HUDEP-2 (cell line): ENCODE measurements at regions not wholly inside any gene's neighbourhood (a gene's known extent, or its start where the extent isn't known, plus 50 kb on each side); places are given as distances from the start of the nearest gene placed in this dataset.
"Not testable (repeated sequence)": the region's sequence is repeated elsewhere in the genome, so short reads cannot be mapped to it uniquely, and the experiment has no call there.

Experiments
- DNase-seq, 76 experiments: peaks; one replicate each; lab custom pipeline; 2025; ENCODE audit not compliant: unreplicated experiment in 76 of 76; lab: John Stamatoyannopoulos, UW

- no peak for DNase-seq
Observed at GRCh38 chr22:34526681-34527080, 539.3 kb upstream of the ISX start.

- no peak for DNase-seq
Observed at GRCh38 chr22:34534101-34534500, 531.9 kb upstream of the ISX start.

- DNase-seq, result no peak
Observed at GRCh38 chr22:34567367-34567766, 498.6 kb upstream of the ISX start.

- DNase-seq, result no peak
Observed at GRCh38 chr22:34570408-34570807, 495.6 kb upstream of the ISX start.

GRCh38 chr22:34579519-34579918 lies 486.4 kb upstream of the ISX start:
- no peak for DNase-seq

- DNase-seq, result no peak
Observed at GRCh38 chr22:34587357-34588356, 478.3 kb upstream of the ISX start.

- no peak for DNase-seq
Observed at GRCh38 chr22:34588871-34589545, 476.9 kb upstream of the ISX start.

GRCh38 chr22:34592123-34592740 lies 473.7 kb upstream of the ISX start:
- DNase-seq, result no peak

- DNase-seq, result no peak
Observed at GRCh38 chr22:34599567-34599966, 466.4 kb upstream of the ISX start.

GRCh38 chr22:34604312-34604711 lies 461.6 kb upstream of the ISX start:
- no peak for DNase-seq

- no peak for DNase-seq
Observed at GRCh38 chr22:34608106-34608505, 457.9 kb upstream of the ISX start.

GRCh38 chr22:34608540-34609115 lies 457.3 kb upstream of the ISX start:
- no peak for DNase-seq

- DNase-seq, result no peak
Observed at GRCh38 chr22:34609646-34610045, 456.3 kb upstream of the ISX start.

GRCh38 chr22:34620161-34620560 lies 445.8 kb upstream of the ISX start:
- DNase-seq, result no peak

- DNase-seq, result no peak
Observed at GRCh38 chr22:34620832-34621231, 445.1 kb upstream of the ISX start.

- DNase-seq, result no peak
Observed at GRCh38 chr22:34622602-34623001, 443.4 kb upstream of the ISX start.

GRCh38 chr22:34623580-34623979 lies 442.4 kb upstream of the ISX start:
- no peak for DNase-seq

- DNase-seq, result not testable (repeated sequence)
Observed at GRCh38 chr22:34625892-34626291, 440.1 kb upstream of the ISX start.

GRCh38 chr22:34638128-34638527 lies 427.8 kb upstream of the ISX start:
- no peak for DNase-seq

- DNase-seq, result no peak
Observed at GRCh38 chr22:34639911-34640310, 426.0 kb upstream of the ISX start.

GRCh38 chr22:34645375-34645774 lies 420.6 kb upstream of the ISX start:
- DNase-seq, result no peak
